ENCODE measurements at regions not wholly inside any gene's neighbourhood (a gene's known extent, or its start where the extent isn't known, plus 50 kb on each side); places are given as distances from the start of the nearest gene placed in this dataset.

- Mint-ChIP-seq H3K27me3 (ENCODE audit: unreplicated experiment) (peaks cover 1% of the 10 kb centered on the region), H3K27ac (ENCODE audit: unreplicated experiment) (no peak overlapping the region), H3K4me3 (ENCODE audit: unreplicated experiment) (no peak overlapping the region)
These were observed 796.2 kb upstream of the MIR17HG start for GRCh38 chr13:90551253-90551652.

GRCh38 chr13:90552702-90553101 lies 794.8 kb upstream of the MIR17HG start:
- Mint-ChIP-seq H3K9me3 (ENCODE audit: unreplicated experiment) (no peaks in the 10 kb centered on the region), H3K27ac (ENCODE audit: unreplicated experiment) (no peak overlapping the region), H3K4me1 (ENCODE audit: unreplicated experiment) (no peaks in the 10 kb centered on the region), H3K27me3 (ENCODE audit: unreplicated experiment) (peaks cover 1% of the 10 kb centered on the region), H3K36me3 (ENCODE audit: low read depth, unreplicated experiment) (no peaks in the 10 kb centered on the region), H3K4me3 (ENCODE audit: unreplicated experiment) (no peak overlapping the region)
- no peak for TF ChIP-seq CTCF (IDR thresholded peaks at IDR 0.05; ENCODE audit: unreplicated experiment)
- no peak for DNase-seq (ENCODE audit: low spot score)

More at GRCh38 chr13:90551253-90551652, 796.2 kb upstream of the MIR17HG start:
- peaks cover 5% of the 10 kb centered on the region for H3K9me3 Mint-ChIP-seq (ENCODE audit: unreplicated experiment)
- H3K36me3 Mint-ChIP-seq (ENCODE audit: low read depth, unreplicated experiment) = peaks cover 6% of the 10 kb centered on the region
- no peaks in the 10 kb centered on the region for H3K4me1 Mint-ChIP-seq (ENCODE audit: unreplicated experiment)
- DNase-seq (ENCODE audit: low spot score) = no peak
- TF ChIP-seq CTCF (IDR thresholded peaks at IDR 0.05; ENCODE audit: unreplicated experiment) = no peak

GRCh38 chr13:90553159-90553558 lies 794.3 kb upstream of the MIR17HG start:
- Mint-ChIP-seq H3K4me3 (ENCODE audit: unreplicated experiment) (no peak overlapping the region), H3K36me3 (ENCODE audit: low read depth, unreplicated experiment) (no peaks in the 10 kb centered on the region), H3K27me3 (ENCODE audit: unreplicated experiment) (peaks cover 1% of the 10 kb centered on the region), H3K9me3 (ENCODE audit: unreplicated experiment) (no peaks in the 10 kb centered on the region), H3K4me1 (ENCODE audit: unreplicated experiment) (no peaks in the 10 kb centered on the region), H3K27ac (ENCODE audit: unreplicated experiment) (no peak overlapping the region)
- TF ChIP-seq CTCF (IDR thresholded peaks at IDR 0.05; ENCODE audit: unreplicated experiment) = no peak
- no peak for DNase-seq (ENCODE audit: low spot score)

- DNase-seq (ENCODE audit: low spot score) = no peak
- Mint-ChIP-seq H3K4me1 (ENCODE audit: unreplicated experiment) (no peaks in the 10 kb centered on the region), H3K27me3 (ENCODE audit: unreplicated experiment) (no peaks in the 10 kb centered on the region), H3K4me3 (ENCODE audit: unreplicated experiment) (no peak overlapping the region), H3K9me3 (ENCODE audit: unreplicated experiment) (no peaks in the 10 kb centered on the region), H3K36me3 (ENCODE audit: low read depth, unreplicated experiment) (no peaks in the 10 kb centered on the region), H3K27ac (ENCODE audit: unreplicated experiment) (no peak overlapping the region)
- TF ChIP-seq CTCF (IDR thresholded peaks at IDR 0.05; ENCODE audit: unreplicated experiment) = no peak
These were observed 789.9 kb upstream of the MIR17HG start for GRCh38 chr13:90557626-90558025.

GRCh38 chr13:90562443-90562842 lies 785.0 kb upstream of the MIR17HG start:
- Mint-ChIP-seq H3K36me3 (ENCODE audit: low read depth, unreplicated experiment) (no peaks in the 10 kb centered on the region), H3K27ac (ENCODE audit: unreplicated experiment) (no peak overlapping the region), H3K4me1 (ENCODE audit: unreplicated experiment) (no peaks in the 10 kb centered on the region), H3K27me3 (ENCODE audit: unreplicated experiment) (no peaks in the 10 kb centered on the region), H3K9me3 (ENCODE audit: unreplicated experiment) (no peaks in the 10 kb centered on the region), H3K4me3 (ENCODE audit: unreplicated experiment) (no peak overlapping the region)
- no peak for DNase-seq (ENCODE audit: low spot score)
- TF ChIP-seq CTCF (IDR thresholded peaks at IDR 0.05; ENCODE audit: unreplicated experiment) = no peak
